KBM-7 (cell line): ENCODE measurements at regions not wholly inside any gene's neighbourhood (a gene's known extent, or its start where the extent isn't known, plus 50 kb on each side); places are given as distances from the start of the nearest gene placed in this dataset.
"Not testable (repeated sequence)": the region's sequence is repeated elsewhere in the genome, so short reads cannot be mapped to it uniquely, and the experiment has no call there.

ENCODE experiments used
- DNase-seq: peaks from one replicate; pipeline ENCODE4 v3.0.0-alpha.2; 2015
- in situ Hi-C: fragments of 300-500 bp; cut with MboI; formaldehyde crosslinking; loops from 2 replicates; pipeline ENCODE4 v1.14.3; 2020; ENCODE audit warnings: low sequenced_read_pairs, low pct_unique_long_range_greater_than_20kb, mixed read lengths

DNA sequence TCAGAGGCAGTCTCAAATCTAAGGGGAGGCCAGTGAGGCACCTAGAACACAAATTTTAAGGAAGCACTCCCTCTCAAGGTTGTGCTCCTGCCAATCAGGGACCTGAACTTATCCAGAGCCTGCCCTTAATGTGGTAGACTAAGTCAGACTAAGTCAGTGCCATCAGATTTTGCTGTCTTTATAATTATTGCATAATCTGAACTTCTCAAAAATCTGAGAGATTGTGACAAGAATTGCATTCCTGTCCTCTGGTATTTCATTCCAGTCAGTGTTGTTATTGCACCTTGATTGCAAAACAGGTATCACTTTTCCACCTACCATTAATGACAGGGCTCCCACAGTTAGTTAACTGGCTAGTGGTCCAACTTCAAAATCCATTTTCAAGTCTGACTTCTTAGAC lies 197.1 kb upstream of the HCN1 start:
- in situ Hi-C loops: no loop called here
- no peak for DNase-seq

DNA sequence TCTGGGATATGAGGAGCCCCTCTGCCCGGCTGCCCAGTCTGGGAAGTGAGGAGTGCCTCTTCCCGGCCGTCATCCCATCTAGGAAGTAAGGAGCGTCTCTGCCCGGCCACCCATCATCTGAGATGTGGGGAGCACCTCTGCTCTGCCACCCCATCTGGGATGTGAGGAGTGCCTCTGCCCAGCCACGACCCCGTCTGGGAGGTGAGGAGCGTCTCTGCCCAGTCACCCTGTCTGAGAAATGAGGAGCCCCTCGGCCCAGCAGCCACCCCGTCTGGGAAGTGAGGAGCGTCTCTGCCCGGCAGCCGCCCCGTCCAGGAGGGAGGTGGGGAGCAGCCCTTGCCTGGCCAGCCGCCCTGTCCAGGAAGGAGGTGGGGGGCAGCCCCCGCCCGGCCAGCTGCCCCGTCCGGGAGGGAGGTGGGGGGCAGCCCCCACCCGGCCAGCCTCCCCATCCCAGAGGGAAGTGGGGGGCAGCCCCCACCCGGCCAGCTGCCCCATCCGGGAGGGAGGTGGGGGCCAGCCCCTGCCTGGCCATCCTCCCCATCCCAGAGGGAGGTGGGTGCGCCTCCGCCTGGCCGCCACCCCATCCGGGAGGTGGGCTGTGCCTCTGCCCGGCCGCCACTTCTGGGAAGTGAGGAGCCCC lies 194.4 kb upstream of the HCN1 start:
- in situ Hi-C loops, DNase-seq: not testable (repeated sequence)

DNA sequence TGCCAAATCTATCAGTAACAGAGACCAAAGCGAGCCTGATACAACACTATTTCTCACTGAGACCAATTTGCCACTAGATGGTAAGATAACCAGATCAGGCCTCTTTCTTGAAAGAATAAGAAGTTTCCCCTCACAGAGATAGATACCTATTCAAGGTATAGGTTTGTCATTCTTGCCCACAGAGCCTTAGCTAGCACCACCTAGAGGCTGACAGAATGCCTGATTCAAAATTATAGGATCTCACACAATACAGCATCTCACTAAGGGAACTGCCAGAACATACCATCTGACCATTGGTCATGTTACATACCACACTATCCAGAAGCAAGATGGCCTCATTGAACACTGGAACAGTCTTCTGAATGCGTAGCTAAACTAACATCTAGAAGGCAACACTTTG lies 166.6 kb upstream of the HCN1 start:
- in situ Hi-C loops: no loop called here
- no peak for DNase-seq

DNA sequence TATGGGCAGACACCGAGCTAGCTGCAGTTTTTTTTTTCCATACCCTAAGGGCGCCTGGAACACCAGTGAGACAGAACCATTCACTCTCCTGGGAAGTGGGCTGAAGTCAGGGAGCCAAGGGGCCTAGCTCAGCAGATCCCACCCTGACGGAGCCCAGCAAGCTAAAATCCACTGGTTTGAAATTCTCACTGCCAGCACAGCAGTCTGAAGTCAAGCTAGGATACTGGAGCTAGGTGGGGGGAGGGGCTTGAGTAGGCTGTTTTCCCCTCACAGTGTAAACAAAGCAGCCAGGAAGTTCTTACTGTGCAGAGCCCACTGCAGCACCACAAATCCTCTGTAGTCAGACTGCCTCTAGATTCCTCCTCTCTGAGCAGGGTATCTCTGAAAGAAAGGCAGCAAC lies 151.7 kb upstream of the HCN1 start:
- in situ Hi-C loops: no loop called here
- no peak for DNase-seq

GRCh38 chr5:45826055-45826454 lies 129.9 kb upstream of the HCN1 start:
- in situ Hi-C loops: no loop called here
- DNase-seq: no peak

- in situ Hi-C loops: no loop called here
- no peak for DNase-seq
Measured at GRCh38 chr5:45800331-45800730, 104.2 kb upstream of the HCN1 start.

GRCh38 chr5:45799388-45799787 lies 103.2 kb upstream of the HCN1 start:
- in situ Hi-C loops: no loop called here
- DNase-seq: no peak

DNA sequence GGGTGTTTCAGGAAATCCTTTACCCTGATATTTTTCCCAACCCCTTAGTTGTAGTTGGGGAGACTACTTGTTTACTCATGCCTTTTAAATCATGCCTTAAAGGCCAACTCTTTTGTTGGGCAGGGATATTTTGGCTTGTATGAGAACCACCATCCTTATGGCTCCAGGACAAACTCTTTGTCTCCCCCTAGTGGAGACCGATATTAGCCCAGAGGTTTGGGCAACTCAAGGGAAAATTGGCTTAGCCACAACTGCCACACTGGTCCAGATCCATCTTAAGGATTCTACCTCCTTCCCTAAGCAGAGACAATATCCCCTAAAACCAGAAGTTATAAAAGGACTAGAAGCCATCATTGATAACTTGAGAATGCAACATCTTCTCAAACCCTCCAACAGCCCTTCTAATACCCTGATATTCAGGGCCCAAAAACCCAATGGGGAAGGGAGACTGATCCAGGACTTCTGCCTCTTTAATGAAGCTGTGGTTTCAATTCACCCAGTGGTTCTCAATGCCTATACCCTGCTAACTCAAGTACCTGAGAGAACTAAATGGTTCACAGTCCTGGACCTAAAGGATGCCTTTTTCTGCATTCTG lies 100.9 kb upstream of the HCN1 start:
- peak; percentile 34 for DNase-seq
- in situ Hi-C loops: no loop called here

DNA sequence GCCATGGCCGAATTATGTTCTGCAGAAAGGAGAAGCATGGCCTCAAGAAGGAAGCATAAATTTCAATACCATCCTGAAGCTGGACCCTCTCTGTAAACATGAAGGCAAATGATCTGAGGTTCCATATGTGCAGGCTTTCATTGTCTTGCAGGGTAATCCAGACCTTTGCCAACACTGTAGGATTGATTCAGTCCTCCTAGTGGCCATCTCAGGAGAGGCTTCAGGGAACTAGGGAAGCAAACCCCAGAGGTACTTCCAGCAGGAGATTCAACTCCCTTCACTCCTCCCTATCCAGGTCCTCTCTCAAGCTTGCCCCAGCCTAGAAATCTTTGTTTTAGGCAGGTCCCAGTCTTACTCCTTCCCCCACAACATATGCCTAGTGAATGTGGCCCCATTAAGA lies 99.3 kb upstream of the HCN1 start:
- DNase-seq: no peak
- in situ Hi-C loops: no loop called here

DNA sequence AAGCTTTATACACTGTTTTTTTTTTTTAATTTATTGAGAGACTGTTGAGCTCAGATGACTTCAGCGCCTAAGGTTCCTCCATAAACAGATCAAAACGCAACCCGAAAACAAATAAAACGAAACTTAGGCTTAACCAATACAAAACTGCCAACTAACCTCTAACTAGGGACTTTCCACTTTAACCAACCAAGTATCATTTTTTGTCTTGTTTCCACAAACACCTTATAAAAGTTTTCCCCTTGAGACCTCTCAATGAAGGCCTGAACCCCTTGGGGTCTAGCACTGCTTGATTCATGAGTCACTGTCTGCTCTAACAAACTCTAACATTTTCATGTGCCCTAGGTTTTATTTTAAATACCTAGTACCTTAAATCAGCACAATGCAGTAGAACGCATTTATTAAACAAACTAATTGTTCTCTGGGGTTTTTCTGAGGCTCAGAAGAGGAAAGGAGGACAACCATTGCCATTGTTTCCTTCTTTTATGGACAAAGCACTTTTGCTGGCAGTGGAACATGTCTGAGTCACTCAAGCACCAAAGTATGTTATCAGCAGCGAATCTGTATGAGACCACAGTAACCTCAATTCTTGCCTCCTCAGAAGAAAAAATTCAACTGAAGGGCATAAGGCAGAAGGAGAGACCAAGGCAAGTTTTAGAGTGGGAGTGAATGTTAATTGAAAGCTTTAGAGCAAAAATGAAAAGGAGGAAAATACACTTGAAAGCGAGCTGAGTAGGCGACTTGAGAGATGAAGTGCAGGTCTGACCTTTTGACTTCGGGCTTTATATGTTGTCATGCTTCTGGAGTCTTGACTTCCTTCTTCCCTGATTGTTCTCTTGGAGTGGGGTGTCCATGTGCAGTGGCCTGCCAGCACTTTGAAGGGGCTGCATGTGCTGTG lies 97.7 kb upstream of the HCN1 start:
- in situ Hi-C loops: no loop called here
- DNase-seq: no peak

DNA sequence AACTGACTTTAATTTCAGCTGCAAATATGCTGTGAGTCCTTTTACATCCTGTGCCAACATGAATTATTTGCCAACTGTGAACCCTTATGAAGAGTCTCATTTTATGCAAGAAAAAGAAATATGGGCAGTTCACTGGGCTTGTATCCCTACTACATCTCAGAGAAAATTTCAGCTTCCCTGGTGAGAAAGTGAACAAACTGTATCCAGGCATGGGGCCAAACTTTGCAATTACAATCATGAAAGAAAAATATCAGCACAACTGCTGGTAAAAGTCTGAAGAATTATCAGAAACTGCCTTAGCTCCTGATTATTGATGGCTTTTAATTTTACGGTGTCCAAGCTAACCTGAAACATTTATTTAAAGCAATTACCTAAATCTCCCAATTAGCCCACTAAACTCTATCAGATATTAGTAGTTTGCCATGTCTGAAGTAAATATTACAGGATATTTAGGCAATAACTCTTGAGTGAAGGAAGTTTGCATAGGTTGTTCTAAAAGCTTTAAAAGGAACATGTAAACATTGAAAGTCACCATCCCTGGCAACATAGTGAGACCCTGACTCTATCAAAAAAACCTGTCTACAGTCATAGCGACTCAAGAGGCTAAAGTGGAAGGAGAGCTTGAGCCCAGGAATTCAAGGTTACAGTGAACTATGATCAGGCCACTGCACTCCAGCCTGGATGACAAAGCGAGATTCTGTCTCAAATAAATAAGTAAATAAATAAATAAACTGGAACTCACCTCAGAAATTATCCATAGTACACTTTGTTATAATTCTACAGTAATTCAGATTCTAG lies 83.9 kb upstream of the HCN1 start:
- in situ Hi-C loops: no loop called here

GRCh38 chr5:45774528-45774927 lies 78.3 kb upstream of the HCN1 start:
- no peak for DNase-seq
- in situ Hi-C loops: no loop called here

More for the DNA sequence above, 83.9 kb upstream of the HCN1 start:
- no peak for DNase-seq

- in situ Hi-C loops: no loop called here
- no peak for DNase-seq
Measured at GRCh38 chr5:45772402-45772801, 76.2 kb upstream of the HCN1 start.

- no peak for DNase-seq
- in situ Hi-C loops: no loop called here
Measured at GRCh38 chr5:45765561-45765960, 69.4 kb upstream of the HCN1 start.

GRCh38 chr5:45750574-45750973 lies 54.4 kb upstream of the HCN1 start:
- in situ Hi-C loops: no loop called here
- DNase-seq: no peak

DNA sequence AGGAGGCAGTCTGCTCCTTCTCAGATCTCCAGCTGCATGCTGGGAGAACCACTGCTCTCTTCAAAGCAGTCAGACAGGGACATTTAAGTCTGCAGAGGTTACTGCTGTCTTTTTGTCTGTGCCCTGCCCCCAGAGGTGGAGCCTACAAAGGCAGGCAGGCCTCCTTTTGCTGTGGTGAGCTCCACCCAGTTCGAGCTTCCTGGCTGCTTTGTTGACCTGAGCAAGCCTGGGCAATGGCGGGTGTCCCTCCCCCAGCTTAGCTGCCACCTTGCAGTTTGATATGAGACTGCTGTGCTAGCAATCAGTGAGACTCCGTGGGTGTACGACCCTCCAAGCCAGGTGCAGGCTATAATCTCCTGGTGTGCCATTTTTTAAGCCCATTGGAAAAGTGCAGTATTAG lies 52.3 kb upstream of the HCN1 start:
- DNase-seq, in situ Hi-C loops: not testable (repeated sequence)
